Lung microvascular endothelial cell (primary cell): ENCODE measurements at regions not wholly inside any gene's neighbourhood (a gene's known extent, or its start where the extent isn't known, plus 50 kb on each side); places are given as distances from the start of the nearest gene placed in this dataset.
"Not testable (repeated sequence)": the region's sequence is repeated elsewhere in the genome, so short reads cannot be mapped to it uniquely, and the experiment has no call there.

Experiments
- DNase-seq, 2 donors: peaks; one replicate each; pipeline versions ENCODE4 v3.0.0 to v3.0.0-alpha.2; 2010; ENCODE audit warnings: low read depth in 2 of 2

- DNase-seq: no peak
Measured at GRCh38 chr6:160804639-160805038, 102.6 kb downstream of the PLG start.

- no peak for DNase-seq
Measured at GRCh38 chr6:160808263-160808662, 106.2 kb downstream of the PLG start.

GRCh38 chr6:160810238-160810637 lies 108.2 kb downstream of the PLG start:
- no peak for DNase-seq

DNA sequence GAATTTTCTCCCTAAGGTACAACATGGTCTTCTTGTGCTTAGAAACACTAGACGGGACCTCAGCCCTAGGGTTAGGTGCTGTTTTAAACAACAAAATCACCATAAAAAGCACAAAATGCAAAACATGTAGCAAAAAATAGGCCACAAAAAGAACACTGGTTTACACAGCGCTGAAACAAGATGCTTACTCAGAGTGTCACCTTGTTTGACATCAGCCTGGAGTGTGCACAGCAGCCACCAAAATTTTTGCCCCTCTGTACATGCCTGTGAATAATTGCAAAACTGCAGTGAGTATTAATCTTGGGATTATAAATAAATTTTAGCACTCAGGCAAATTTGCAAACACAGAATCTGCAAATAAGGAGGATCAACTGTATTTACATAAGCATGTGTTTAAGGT lies 110.1 kb downstream of the PLG start:
- no peak for DNase-seq

DNA sequence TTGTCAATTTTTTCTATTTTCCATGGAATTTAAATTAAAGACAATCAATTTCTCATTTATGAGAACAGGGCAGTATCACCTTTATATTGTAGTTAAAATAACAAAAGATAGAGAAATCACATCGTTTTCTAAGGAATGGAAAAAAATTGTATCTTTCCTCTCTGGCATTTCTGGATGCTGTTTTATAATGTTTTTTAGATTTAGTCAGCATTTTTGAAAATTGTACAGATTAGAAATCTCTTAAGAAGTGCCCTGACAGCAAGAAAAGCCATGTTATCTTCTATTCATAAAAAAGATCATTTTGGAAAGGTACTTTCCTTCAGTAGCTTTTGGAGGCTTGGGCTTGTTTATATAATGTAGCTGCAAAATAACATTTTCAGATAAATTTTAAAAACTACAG lies 116.9 kb downstream of the PLG start:
- no peak for DNase-seq

DNA sequence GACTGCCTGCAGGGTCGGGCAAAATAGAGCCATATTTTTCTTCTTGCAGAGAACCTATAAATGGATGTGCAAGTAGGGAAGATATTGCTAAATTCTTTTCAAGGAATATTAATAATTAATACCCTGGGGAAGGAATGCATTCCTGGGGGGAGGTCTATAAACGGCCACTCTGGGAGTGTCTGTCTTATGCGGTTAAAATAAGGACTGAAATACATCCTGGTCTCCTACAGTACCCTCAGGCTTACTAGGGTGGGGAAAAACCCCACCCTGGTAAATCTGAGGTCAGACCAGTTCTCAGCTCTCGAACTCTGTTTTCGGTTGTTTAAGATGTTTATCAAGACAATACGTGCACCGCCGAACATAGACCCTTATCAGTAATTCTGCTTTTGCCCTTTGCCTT lies 118.6 kb downstream of the PLG start:
- not testable (repeated sequence) for DNase-seq

DNA sequence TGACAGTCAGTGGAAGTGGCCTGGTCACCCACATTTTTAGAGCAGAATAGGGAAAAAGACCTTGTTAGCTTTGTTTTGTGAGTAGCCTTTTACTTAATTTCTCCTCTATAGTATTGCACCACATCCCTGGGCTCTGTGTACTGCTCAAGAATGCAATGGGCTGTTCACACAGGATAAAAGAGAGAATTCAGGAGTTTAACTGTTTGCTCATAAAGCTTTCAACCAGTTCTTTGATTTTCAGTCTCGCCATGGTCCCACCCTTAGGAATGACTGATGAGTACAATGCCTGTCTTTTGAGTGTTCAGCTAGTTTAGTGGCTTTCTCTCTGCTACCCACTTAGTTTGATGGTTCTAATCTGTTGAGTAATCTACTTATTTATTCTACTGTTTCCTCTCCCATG lies 129.7 kb downstream of the PLG start:
- DNase-seq: no peak

DNA sequence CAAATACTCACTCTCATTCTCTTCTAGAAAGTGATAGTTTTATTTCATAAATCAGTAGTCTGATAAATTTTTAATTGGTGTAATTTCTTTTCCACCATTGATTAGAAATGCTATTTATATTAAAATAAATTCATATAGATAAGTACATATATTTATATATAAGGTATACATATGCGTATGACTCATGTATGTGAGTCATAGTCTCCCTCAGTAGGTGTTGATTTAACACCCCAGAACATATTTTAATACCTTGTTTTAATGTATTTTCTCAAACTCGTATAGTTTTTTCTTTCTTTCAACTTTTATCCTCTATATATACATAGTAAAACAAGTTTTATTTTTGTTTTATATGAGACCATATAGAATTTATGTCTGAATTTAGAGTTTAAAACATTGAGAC lies 130.4 kb downstream of the PLG start:
- DNase-seq: no peak

GRCh38 chr6:160837146-160837545 lies 135.1 kb downstream of the PLG start:
- no peak for DNase-seq

DNA sequence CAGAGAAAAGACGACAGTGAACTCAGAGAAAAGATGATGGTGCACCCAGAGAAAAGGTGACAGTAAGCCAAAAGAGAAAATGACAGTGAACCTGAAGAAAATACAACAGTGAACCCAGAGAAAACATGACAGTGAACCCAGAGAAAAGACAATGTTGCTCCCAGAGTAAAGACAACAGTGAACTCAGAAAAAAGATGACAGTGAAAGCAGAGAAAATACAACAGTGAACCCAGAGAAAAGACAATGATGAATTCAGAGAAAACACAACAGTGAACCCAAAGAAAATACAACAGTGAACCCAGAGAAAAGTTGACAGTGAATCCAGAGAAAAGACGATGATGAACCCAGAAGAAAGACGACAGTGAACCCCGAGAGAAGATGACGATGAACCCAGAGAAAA lies 140.5 kb upstream of the MAP3K4 start:
- no peak for DNase-seq

GRCh38 chr6:160853946-160854345 lies 137.6 kb upstream of the MAP3K4 start:
- no peak for DNase-seq

GRCh38 chr6:160858886-160859285 lies 132.7 kb upstream of the MAP3K4 start:
- DNase-seq: no peak

DNA sequence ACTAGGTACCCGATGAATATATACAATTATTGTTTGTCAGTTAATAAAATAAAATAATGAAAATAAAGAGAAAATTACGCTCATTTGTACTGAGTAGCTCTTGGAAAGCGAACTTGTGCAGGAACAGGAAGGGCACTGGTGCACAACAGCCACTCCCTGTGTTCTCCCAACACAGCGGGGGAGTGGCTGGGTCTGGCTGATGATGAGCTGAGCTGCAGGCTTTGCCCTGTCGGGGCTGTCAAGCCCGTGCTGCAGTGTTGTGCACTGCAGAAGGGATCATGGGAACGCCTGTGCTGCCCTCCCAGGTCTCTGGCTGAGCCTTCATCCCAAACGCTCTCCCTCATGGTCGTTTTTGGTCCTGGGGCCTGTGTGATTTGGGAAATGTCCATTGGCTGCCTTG lies 131.7 kb upstream of the MAP3K4 start:
- no peak for DNase-seq

- DNase-seq: no peak
Measured at GRCh38 chr6:160861824-160862223, 129.7 kb upstream of the MAP3K4 start.

- DNase-seq: no peak
Measured at GRCh38 chr6:160863782-160864181, 127.8 kb upstream of the MAP3K4 start.

DNA sequence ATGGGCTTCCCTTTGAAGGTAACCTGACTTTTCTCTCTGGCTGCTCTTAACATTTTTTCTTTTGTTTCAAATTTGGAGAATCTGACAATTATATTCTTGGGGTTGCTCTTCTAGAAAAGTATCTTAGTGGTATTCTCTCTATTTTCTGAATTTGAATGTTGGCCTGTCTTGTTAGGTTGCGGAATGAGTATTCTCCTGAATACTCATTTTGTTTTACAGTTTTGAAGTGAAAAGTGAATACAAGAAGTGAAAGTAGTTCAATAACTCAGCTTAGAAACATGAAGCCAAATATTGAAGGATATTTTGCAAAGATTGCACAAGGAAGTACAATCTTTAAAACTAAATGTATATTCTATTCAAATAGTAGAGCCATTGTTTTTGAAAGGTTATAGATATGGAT lies 120.2 kb upstream of the MAP3K4 start:
- DNase-seq: no peak

DNA sequence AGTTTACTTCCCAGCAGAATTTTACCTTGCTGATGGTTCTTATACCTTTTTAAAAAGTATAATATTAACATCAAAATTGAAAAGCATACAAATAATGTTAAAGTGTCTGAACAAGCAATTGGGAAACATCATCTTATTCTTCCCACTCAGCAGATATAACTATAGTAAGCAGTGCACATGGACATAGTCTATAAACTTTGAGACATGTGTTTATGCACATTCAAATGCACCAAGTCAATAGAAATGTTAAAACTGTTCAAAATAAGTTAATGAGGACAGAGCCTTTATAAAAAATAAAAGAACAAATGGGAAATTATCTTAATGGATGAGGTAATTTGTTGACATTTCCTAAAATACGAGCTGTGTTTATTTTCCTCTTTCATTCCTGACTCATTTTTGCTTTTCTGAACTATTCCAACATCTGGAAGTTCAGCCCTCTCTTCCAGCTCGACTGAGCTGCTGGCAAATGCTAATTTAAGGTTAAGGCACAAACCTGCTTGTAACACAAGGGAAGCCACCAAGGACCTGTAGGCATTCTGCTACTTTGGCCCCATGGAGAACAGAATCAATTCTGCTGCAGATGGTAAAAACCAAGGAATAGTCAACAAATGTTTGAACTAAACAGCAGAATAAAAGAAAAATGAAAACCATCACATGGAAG lies 110.3 kb upstream of the MAP3K4 start:
- DNase-seq: no peak

GRCh38 chr6:160882006-160882405 lies 109.6 kb upstream of the MAP3K4 start:
- no peak for DNase-seq

DNA sequence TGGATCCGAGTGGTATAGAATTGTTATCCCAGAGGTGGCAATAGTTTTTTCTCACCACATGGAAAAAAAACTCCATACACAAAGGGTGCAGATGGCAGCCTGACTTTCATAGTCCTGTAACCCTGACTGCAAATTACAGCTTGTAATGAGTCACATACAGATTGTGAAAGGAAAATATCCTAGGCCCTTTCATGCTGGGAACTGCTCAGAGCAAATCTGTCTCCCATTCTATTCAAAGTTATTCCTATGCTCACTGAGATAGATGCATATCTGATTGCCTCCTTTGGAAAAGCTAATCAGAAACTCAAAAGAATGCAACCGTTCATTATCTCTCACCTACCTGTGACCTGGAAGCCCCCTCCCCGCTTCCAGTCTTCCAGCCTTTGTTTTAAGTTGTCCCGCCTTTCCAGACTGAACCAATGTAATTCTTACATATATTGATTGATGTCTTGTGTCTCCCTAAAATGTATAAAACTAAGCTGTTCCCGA lies 108.7 kb upstream of the MAP3K4 start:
- DNase-seq: peak in 1 of 2 donors; percentile 20

DNA sequence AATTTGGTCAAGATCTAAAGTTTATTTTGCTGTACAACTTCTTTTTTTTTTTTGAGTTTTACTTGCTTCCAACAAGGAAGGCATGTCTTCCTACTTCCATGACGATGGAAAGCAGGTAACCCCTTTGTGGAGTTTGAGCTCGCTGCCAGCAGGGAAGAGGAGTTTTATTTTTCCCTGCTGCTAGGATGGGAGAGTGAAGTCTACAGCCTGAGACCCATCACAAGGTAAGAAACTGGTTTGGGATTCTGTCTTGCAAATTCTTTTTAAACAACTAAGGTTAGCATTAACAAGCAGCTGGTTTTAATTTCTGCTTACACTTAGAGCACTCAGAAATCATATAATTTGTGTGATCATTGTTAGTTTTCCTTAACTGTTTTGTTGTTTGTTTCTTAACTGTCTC lies 108.0 kb upstream of the MAP3K4 start:
- DNase-seq: no peak

DNA sequence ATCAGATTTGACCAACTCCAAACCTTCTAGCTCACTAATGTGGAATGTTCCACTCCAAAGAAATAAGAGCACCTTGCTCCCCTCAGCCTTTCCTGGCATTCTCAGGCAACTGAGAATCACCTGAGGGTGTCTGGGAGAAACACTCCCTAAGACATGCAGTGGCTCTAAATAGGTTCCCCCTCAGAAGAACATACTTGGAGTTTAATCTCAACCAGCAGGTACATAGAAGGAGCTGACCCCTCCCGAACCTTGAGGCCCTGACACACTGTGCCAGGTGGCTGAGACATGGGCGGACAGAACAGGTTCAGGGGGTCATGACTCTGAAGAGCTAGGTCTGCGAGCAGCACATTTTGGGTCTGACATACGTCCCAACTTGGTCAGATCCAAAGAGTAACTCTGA lies 107.6 kb upstream of the MAP3K4 start:
- DNase-seq: no peak

GRCh38 chr6:160889148-160889547 lies 102.4 kb upstream of the MAP3K4 start:
- not testable (repeated sequence) for DNase-seq

GRCh38 chr6:160891690-160892089 lies 99.9 kb upstream of the MAP3K4 start:
- DNase-seq: peak in 1 of 2 donors; percentile 29

DNA sequence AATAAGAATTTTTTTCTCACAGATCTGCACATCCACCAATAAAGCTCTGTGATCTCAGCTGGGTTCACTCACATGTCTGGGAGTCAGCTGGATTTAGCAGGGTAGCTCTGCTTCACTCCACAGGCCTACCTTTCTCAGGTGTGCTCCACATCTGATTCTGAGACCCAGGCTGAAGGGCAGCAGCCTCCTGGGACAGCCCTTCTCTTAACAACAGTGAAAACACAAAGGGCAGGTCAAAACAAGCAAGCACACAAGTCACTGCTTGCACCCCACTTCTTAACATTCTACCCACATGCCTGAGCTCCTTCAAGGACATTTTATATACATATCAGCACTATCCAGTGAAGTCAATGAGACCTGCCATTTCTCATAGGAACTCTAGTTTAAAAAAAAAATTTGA lies 96.0 kb upstream of the MAP3K4 start:
- DNase-seq: no peak
